OCI-LY7 (cell line): ENCODE measurements at regions not wholly inside any gene's neighbourhood (a gene's known extent, or its start where the extent isn't known, plus 50 kb on each side); places are given as distances from the start of the nearest gene placed in this dataset.
"Not testable (repeated sequence)": the region's sequence is repeated elsewhere in the genome, so short reads cannot be mapped to it uniquely, and the experiment has no call there.

Source experiments
- EZH2phosphoT487 ChIP-seq: fragments of 200-600 bp; sonication (generic); IDR thresholded peaks from 2 replicates; pipeline ENCODE4 v1.6.1; 2018; ENCODE audit warnings: low read depth, borderline replicate concordance, mild to moderate bottlenecking, mixed run types, antibody characterized with exemption, low read length, moderate library complexity, mixed read lengths
- TF ChIP-seq, protein P1 (sequence below): fragments of 200-600 bp; sonication (generic); conservative IDR thresholded peaks from 2 replicates; pipeline ENCODE4 v1.5.1; 2014; ENCODE audit warnings: mild to moderate bottlenecking, antibody characterized with exemption, low read length, moderate library complexity, mixed read lengths

GRCh38 chr17:52597452-52598215, 439.1 kb upstream of the CA10 start:
- not testable (repeated sequence) for TF ChIP-seq EZH2phosphoT487
- TF ChIP-seq, protein P1, sequence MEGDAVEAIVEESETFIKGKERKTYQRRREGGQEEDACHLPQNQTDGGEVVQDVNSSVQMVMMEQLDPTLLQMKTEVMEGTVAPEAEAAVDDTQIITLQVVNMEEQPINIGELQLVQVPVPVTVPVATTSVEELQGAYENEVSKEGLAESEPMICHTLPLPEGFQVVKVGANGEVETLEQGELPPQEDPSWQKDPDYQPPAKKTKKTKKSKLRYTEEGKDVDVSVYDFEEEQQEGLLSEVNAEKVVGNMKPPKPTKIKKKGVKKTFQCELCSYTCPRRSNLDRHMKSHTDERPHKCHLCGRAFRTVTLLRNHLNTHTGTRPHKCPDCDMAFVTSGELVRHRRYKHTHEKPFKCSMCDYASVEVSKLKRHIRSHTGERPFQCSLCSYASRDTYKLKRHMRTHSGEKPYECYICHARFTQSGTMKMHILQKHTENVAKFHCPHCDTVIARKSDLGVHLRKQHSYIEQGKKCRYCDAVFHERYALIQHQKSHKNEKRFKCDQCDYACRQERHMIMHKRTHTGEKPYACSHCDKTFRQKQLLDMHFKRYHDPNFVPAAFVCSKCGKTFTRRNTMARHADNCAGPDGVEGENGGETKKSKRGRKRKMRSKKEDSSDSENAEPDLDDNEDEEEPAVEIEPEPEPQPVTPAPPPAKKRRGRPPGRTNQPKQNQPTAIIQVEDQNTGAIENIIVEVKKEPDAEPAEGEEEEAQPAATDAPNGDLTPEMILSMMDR = not testable (repeated sequence)
